Peyer's patch (tissue), 4 donors: ENCODE measurements at regions not wholly inside any gene's neighbourhood (a gene's known extent, or its start where the extent isn't known, plus 50 kb on each side); places are given as distances from the start of the nearest gene placed in this dataset.

ENCODE experiments used
- DNase-seq, 3 donors: peaks; one replicate each; pipeline ENCODE4 v3.0.0-alpha.2; 2017 to 2019
- H3K27ac ChIP-seq, 4 donors: fragments of 200-600 bp; sonication (generic); one replicate each; pipeline ENCODE4 v1.5.1; 2016 to 2019
- H3K27me3 ChIP-seq, 2 donors: fragments of 200-600 bp; sonication (generic); one replicate each; pipeline ENCODE4 v1.5.1; 2019
- H3K36me3 ChIP-seq, 3 donors: fragments of 200-600 bp; sonication (generic); one replicate each; pipeline ENCODE4 v1.5.1; 2016 to 2019
- H3K4me1 ChIP-seq, 4 donors: fragments of 200-600 bp; sonication (generic); one replicate each; pipeline ENCODE4 v1.5.1; 2016 to 2019
- H3K4me3 ChIP-seq, 4 donors: fragments of 200-600 bp; sonication (generic); 1 replicate in 3 of 4; 2 replicates in 1 of 4; pipeline ENCODE4 v1.5.1; 2016 to 2019; ENCODE audit warnings: mild to moderate bottlenecking in 1 of 4
- H3K9me3 ChIP-seq, 4 donors: fragments of 200-600 bp; sonication (generic); one replicate each; pipeline ENCODE4 v1.5.1; 2016 to 2019; ENCODE audit warnings: mild to moderate bottlenecking in 1 of 4
- CTCF ChIP-seq, 6 experiments: fragments of 450-650 bp in 4 of 6; fragments of 200-600 bp in 2 of 6; sonication (generic) in 1 of 6; IDR thresholded peaks; one replicate each; pipeline ENCODE4 v1.5.1; 2017 to 2019; ENCODE audit warnings: antibody characterized with exemption in 6 of 6, mild to moderate bottlenecking in 3 of 6, moderate library complexity in 1 of 6
- POLR2A ChIP-seq, 2 donors: fragments of 450-650 bp; IDR thresholded peaks; one replicate each; pipeline ENCODE4 v1.5.1; 2017; ENCODE audit warnings: antibody characterized with exemption in 2 of 2, mild to moderate bottlenecking in 2 of 2, moderate library complexity in 2 of 2

DNA sequence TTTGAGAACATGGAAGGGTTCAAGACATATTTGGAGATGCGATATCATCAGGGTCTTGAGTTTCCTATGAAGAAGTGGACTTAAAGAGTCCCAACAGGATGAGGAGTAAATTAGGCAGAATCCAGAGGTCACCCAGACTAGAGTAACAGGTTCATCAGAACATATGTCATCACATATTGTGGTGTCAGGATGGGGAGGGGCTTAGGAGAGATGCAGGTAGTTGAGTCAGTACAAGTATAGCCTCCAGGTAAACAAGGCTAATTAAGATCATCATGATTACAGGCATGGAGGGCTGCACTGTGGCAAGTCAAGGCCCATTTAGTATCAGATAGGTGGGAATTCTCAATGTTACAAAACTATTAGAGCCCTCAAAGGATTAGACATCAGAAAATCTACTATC lies 90.1 kb upstream of the PAK5 start:
- Histone ChIP-seq H3K36me3 (no peaks in the 10 kb centered on the region), H3K4me3 (no peak overlapping the region), H3K4me1 (no peaks in the 10 kb centered on the region), H3K9me3 (no peaks in the 10 kb centered on the region), H3K27me3 (no peaks in the 10 kb centered on the region), H3K27ac (no peak overlapping the region)
- DNase-seq: no peak
- TF ChIP-seq CTCF (IDR thresholded peaks at IDR 0.05) (no peak), POLR2A (IDR thresholded peaks at IDR 0.05) (no peak)

- no peak for DNase-seq
- Histone ChIP-seq H3K4me3 (no peak overlapping the region), H3K27me3 (no peaks in the 10 kb centered on the region), H3K9me3 (no peaks in the 10 kb centered on the region), H3K4me1 (no peaks in the 10 kb centered on the region), H3K27ac (no peak overlapping the region), H3K36me3 (no peaks in the 10 kb centered on the region)
- TF ChIP-seq POLR2A (IDR thresholded peaks at IDR 0.05): no peak
- TF ChIP-seq CTCF (IDR thresholded peaks at IDR 0.05): no peak
Observed at GRCh38 chr20:9928281-9928737, 89.4 kb upstream of the PAK5 start.

DNA sequence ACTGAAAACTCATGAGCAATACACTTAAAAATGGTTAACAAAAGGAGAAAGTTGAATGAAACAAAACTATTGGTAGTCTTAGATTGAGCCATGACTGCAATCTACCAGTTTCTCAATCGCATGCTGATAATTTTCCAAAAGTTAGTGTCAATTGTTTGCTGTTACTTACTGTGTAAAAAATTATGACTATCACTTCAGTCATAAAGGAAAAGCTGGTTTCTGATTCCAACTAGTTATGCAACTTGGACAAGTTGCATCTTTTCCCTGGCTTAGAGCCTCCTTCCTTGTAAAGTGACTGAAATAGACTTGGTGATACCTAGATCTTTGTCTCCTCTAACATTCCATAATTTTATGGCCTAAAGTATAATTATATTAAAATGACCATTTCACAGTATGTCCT lies 88.3 kb upstream of the PAK5 start:
- TF ChIP-seq POLR2A (IDR thresholded peaks at IDR 0.05) (no peak), CTCF (IDR thresholded peaks at IDR 0.05) (no peak)
- no peaks in the 10 kb centered on the region for H3K27me3 ChIP-seq
- H3K4me3 ChIP-seq: no peak overlapping the region
- H3K4me1 ChIP-seq: no peaks in the 10 kb centered on the region
- H3K9me3 ChIP-seq: no peaks in the 10 kb centered on the region
- DNase-seq: no peak
- H3K36me3 ChIP-seq: no peaks in the 10 kb centered on the region
- H3K27ac ChIP-seq: no peak overlapping the region

DNA sequence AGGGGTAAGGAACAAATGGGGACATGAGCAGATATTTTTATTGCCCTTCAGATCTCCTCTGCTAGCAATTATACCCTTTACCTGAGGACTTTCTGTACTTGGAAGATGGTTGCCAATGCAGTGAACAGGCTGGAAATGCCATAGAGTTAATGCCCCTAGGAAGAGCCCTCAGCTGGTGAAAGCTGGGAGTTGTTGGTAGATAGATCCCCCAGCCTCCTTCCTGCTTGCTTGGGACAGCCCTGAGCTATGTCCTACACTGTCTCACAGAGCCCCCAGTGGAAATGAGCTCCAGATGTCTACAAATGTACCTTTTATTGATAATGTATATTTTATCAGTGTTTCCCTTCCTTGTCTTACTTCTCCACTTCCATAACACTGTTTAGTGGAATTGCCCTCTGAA lies 87.6 kb upstream of the PAK5 start:
- no peaks in the 10 kb centered on the region for H3K27me3 ChIP-seq
- no peaks in the 10 kb centered on the region for H3K36me3 ChIP-seq
- no peak overlapping the region for H3K27ac ChIP-seq
- no peak for DNase-seq
- no peaks in the 10 kb centered on the region for H3K9me3 ChIP-seq
- H3K4me1 ChIP-seq: no peaks in the 10 kb centered on the region
- TF ChIP-seq CTCF (IDR thresholded peaks at IDR 0.05) (no peak), POLR2A (IDR thresholded peaks at IDR 0.05) (no peak)
- H3K4me3 ChIP-seq: no peak overlapping the region

GRCh38 chr20:9926007-9926406 lies 87.1 kb upstream of the PAK5 start:
- Histone ChIP-seq H3K4me1 (no peaks in the 10 kb centered on the region), H3K36me3 (no peaks in the 10 kb centered on the region), H3K27me3 (no peaks in the 10 kb centered on the region), H3K27ac (no peak overlapping the region), H3K9me3 (no peaks in the 10 kb centered on the region), H3K4me3 (no peak overlapping the region)
- no peak for DNase-seq
- TF ChIP-seq POLR2A (IDR thresholded peaks at IDR 0.05) (no peak), CTCF (IDR thresholded peaks at IDR 0.05) (no peak)

DNA sequence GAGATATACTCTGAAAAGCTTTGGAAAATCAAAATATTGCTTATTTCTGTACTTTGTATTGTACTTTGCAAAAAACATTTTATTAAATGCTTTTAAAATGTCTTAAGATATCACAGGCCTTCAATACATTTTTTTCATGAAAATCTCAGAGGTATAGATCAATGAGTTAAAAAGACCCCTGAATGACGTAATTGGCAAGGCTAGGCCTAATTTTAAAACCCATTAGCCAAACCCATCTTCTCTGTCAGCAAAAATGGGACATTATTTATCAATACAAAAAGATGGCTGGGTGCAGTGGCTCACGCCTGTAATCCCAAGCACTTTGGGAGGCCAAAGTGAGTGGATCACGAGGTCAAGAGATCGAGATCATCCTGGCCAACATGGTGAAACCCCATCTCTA lies 84.8 kb upstream of the PAK5 start:
- no peak for DNase-seq
- Histone ChIP-seq H3K4me3 (no peak overlapping the region), H3K36me3 (no peaks in the 10 kb centered on the region), H3K9me3 (no peaks in the 10 kb centered on the region), H3K27ac (no peak overlapping the region), H3K4me1 (peaks cover 0 to 6% (median 2%) of the 10 kb centered on the region in 4 donors), H3K27me3 (no peaks in the 10 kb centered on the region)
- TF ChIP-seq CTCF (IDR thresholded peaks at IDR 0.05): no peak
- no peak for TF ChIP-seq POLR2A (IDR thresholded peaks at IDR 0.05)
